Prostate gland (tissue), 2 donors: ENCODE measurements at regions not wholly inside any gene's neighbourhood (a gene's known extent, or its start where the extent isn't known, plus 50 kb on each side); places are given as distances from the start of the nearest gene placed in this dataset.

ENCODE experiments used
- CTCF ChIP-seq, 4 experiments: fragments of 200-600 bp in 2 of 4; fragments of 450-650 bp in 2 of 4; sonication (generic) in 2 of 4; IDR thresholded peaks; 1 replicate in 3 of 4; 2 replicates in 1 of 4; pipeline ENCODE4 v1.5.1; 2016 to 2019; ENCODE audit warnings: antibody characterized with exemption in 4 of 4, mild to moderate bottlenecking in 2 of 4, moderate library complexity in 2 of 4
- POLR2A ChIP-seq: fragments of 450-650 bp; IDR thresholded peaks from one replicate; pipeline ENCODE4 v1.6.1; 2016; ENCODE audit warnings: antibody characterized with exemption, mild to moderate bottlenecking

GRCh38 chr12:89162589-89163261 is 189.6 kb downstream of the DUSP6 start:
- TF ChIP-seq CTCF (IDR thresholded peaks at IDR 0.05) (no peak), POLR2A (no peak)
